ENCODE measurements at regions not wholly inside any gene's neighbourhood (a gene's known extent, or its start where the extent isn't known, plus 50 kb on each side); places are given as distances from the start of the nearest gene placed in this dataset.

DNA sequence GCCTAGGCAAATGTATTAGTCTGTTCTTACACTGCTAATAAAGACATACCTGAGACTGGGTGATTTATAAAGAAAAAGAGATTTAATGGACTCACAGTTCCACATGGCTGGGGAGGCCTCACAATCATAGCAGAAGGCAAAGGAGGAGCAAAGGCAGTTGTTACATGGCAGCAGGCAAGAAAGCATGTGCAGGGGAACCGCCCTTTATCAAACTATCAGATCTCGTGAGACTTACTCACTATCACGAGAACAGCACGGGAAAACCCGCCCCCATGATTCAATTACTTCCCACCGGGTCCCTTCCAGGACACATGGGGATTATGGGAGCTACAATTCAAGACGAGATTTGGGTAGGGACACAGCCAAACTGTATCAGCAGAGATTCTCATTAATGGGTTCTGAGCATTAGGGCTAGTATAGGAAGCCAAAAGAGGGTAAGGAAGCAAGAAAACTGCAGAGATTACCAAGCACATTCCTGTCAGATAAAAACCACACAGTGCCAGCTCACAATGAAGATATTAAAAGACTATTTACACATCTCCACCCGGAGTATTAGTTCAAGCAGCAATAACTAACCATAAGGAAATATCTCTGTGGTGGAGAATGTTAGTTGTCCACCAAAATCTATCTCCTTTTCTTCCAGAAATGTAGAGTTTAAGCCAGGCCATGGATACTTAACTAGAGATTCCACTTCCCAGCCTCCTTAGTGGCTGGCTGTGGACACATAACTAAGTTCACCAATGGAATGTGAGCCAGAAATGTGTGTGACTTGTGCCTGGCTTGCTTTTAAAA lies 61.2 kb upstream of the HOPX start:
- intact Hi-C loops (cut with DNase I; ENCODE audit: low total_unique reads), result no loop called here
- Histone ChIP-seq H3K27me3 (no peaks in the 10 kb centered on the region), H3K4me3 (no peak overlapping the region), H3K4me1 (no peaks in the 10 kb centered on the region), H3K9me3 (no peaks in the 10 kb centered on the region), H3K36me3 (ENCODE audit: low read depth, missing control alignments) (no peaks in the 10 kb centered on the region), H3K27ac (no peak overlapping the region)
- WGBS, 2 donors, result 84 to 93% methylated on average over 8 of the region's 8 CpGs
- DNase-seq, result no peak
- TF ChIP-seq POLR2A (IDR thresholded peaks at IDR 0.05), result no peak
- TF ChIP-seq, protein P1, sequence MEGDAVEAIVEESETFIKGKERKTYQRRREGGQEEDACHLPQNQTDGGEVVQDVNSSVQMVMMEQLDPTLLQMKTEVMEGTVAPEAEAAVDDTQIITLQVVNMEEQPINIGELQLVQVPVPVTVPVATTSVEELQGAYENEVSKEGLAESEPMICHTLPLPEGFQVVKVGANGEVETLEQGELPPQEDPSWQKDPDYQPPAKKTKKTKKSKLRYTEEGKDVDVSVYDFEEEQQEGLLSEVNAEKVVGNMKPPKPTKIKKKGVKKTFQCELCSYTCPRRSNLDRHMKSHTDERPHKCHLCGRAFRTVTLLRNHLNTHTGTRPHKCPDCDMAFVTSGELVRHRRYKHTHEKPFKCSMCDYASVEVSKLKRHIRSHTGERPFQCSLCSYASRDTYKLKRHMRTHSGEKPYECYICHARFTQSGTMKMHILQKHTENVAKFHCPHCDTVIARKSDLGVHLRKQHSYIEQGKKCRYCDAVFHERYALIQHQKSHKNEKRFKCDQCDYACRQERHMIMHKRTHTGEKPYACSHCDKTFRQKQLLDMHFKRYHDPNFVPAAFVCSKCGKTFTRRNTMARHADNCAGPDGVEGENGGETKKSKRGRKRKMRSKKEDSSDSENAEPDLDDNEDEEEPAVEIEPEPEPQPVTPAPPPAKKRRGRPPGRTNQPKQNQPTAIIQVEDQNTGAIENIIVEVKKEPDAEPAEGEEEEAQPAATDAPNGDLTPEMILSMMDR (IDR thresholded peaks at IDR 0.05), result no peak

DNA sequence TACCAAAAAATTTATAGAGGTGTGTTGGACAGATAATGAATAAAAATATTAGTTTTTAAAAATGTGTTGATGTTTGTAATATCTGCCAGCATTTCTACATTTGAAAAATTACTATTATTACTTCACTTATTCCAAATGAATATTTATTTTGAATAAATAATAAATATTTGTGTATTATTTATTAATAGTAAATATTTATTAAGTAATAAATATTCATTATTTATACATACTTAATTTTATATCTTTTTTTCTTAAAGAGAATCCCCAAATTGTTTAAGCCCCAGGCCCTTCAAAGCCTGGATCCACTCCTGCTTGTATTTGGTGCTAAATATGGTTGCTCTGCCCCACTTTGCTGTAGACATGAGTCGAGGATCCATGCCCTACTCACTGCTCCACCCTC lies 60.5 kb upstream of the HOPX start:
- Histone ChIP-seq H3K27ac (no peak overlapping the region), H3K9me3 (no peaks in the 10 kb centered on the region), H3K27me3 (no peaks in the 10 kb centered on the region), H3K36me3 (ENCODE audit: low read depth, missing control alignments) (no peaks in the 10 kb centered on the region), H3K4me1 (no peaks in the 10 kb centered on the region), H3K4me3 (no peak overlapping the region)
- DNase-seq, result no peak
- intact Hi-C loops (cut with DNase I; ENCODE audit: low total_unique reads), result no loop called here
- 87 to 100% methylated on average over 1 of the region's 1 CpG for WGBS, 2 donors
- TF ChIP-seq, protein P1 (IDR thresholded peaks at IDR 0.05), result no peak
- TF ChIP-seq POLR2A (IDR thresholded peaks at IDR 0.05), result no peak

DNA sequence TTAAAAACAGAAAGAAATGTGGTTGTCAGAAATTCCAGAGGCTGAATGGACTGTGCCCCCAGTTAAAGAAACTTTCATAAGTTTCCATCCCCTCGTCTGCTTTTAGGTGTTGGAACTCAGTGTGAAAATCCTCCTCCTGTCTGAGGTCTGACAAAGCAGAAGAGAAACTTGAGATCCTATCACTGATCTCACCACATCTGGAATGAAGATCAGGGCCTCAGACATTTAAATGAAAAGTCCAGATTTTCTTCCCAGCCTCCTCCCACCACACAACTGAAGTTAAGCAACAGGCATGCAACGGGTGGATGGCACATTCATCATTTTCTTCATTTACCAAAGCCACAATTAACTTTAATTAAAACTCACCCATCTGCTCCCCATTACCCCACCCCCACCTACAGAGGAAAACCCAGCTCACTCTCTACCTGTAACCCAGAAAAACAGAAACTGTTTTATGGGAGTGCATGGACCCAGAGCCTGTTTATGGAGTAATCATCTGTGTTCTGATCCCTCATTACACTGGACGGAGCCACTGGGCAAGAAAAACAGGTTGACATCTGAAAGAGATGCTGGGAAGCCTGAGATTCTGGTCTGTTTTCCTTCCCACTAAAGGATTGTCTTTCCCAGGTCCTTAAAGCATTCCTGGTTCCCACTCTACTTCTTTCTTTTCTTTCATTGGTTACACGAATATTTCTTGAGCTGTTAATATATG lies 58.1 kb upstream of the HOPX start:
- Histone ChIP-seq H3K27ac (no peak overlapping the region), H3K4me1 (no peaks in the 10 kb centered on the region), H3K9me3 (no peaks in the 10 kb centered on the region), H3K27me3 (no peaks in the 10 kb centered on the region), H3K36me3 (ENCODE audit: low read depth, missing control alignments) (no peaks in the 10 kb centered on the region), H3K4me3 (no peak overlapping the region)
- intact Hi-C loops (cut with DNase I; ENCODE audit: low total_unique reads), result no loop called here
- DNase-seq, result no peak
- TF ChIP-seq, protein P1 (IDR thresholded peaks at IDR 0.05), result no peak
- TF ChIP-seq POLR2A (IDR thresholded peaks at IDR 0.05), result no peak
- 74 to 77% methylated on average over 4 of the region's 4 CpGs for WGBS, 2 donors

GRCh38 chr4:56737666-56738065 lies 56.6 kb upstream of the HOPX start:
- H3K27ac ChIP-seq, result no peak overlapping the region
- H3K36me3 ChIP-seq (ENCODE audit: low read depth, missing control alignments), result no peaks in the 10 kb centered on the region
- intact Hi-C loops (cut with DNase I; ENCODE audit: low total_unique reads), result no loop called here
- no peaks in the 10 kb centered on the region for H3K27me3 ChIP-seq
- no peaks in the 10 kb centered on the region for H3K9me3 ChIP-seq
- H3K4me1 ChIP-seq, result no peaks in the 10 kb centered on the region
- no peak for TF ChIP-seq POLR2A (IDR thresholded peaks at IDR 0.05)
- TF ChIP-seq, protein P1 (IDR thresholded peaks at IDR 0.05), result no peak
- WGBS, 2 donors, result 95 to 96% methylated on average over 7 to 8 of the region's 8 CpGs
- no peak overlapping the region for H3K4me3 ChIP-seq
- no peak for DNase-seq

Data from testis (tissue), 2 donors.